ENCODE measurements at regions not wholly inside any gene's neighbourhood (a gene's known extent, or its start where the extent isn't known, plus 50 kb on each side); places are given as distances from the start of the nearest gene placed in this dataset.

GRCh38 chr1:55289614-55290013 lies 74.5 kb upstream of the USP24 start:
- no peak overlapping the region for H3K27ac Mint-ChIP-seq (ENCODE audit: unreplicated experiment)
- no peaks in the 10 kb centered on the region for H3K27me3 Mint-ChIP-seq (ENCODE audit: unreplicated experiment)
- no peak for DNase-seq

GRCh38 chr1:55289042-55289441 lies 73.9 kb upstream of the USP24 start:
- no peak for DNase-seq
- Mint-ChIP-seq H3K4me1 (ENCODE audit: low read depth, unreplicated experiment) (no peaks in the 10 kb centered on the region), H3K27ac (ENCODE audit: unreplicated experiment) (no peak overlapping the region), H3K4me3 (ENCODE audit: unreplicated experiment) (no peak overlapping the region), H3K9me3 (ENCODE audit: unreplicated experiment) (no peaks in the 10 kb centered on the region), H3K27me3 (ENCODE audit: unreplicated experiment) (no peaks in the 10 kb centered on the region), H3K36me3 (ENCODE audit: unreplicated experiment) (no peaks in the 10 kb centered on the region)
- TF ChIP-seq CTCF (IDR thresholded peaks at IDR 0.05; ENCODE audit: partially characterized antibody, unreplicated experiment): no peak

More at GRCh38 chr1:55289614-55290013, 74.5 kb upstream of the USP24 start:
- H3K4me1 Mint-ChIP-seq (ENCODE audit: low read depth, unreplicated experiment): no peaks in the 10 kb centered on the region
- no peaks in the 10 kb centered on the region for H3K36me3 Mint-ChIP-seq (ENCODE audit: unreplicated experiment)
- H3K9me3 Mint-ChIP-seq (ENCODE audit: unreplicated experiment): no peaks in the 10 kb centered on the region
- no peak overlapping the region for H3K4me3 Mint-ChIP-seq (ENCODE audit: unreplicated experiment)
- no peak for TF ChIP-seq CTCF (IDR thresholded peaks at IDR 0.05; ENCODE audit: partially characterized antibody, unreplicated experiment)

GRCh38 chr1:55288245-55288644 lies 73.1 kb upstream of the USP24 start:
- H3K4me3 Mint-ChIP-seq (ENCODE audit: unreplicated experiment): no peak overlapping the region
- H3K9me3 Mint-ChIP-seq (ENCODE audit: unreplicated experiment): no peaks in the 10 kb centered on the region
- no peaks in the 10 kb centered on the region for H3K36me3 Mint-ChIP-seq (ENCODE audit: unreplicated experiment)
- H3K27ac Mint-ChIP-seq (ENCODE audit: unreplicated experiment): no peak overlapping the region
- DNase-seq: no peak
- no peaks in the 10 kb centered on the region for H3K4me1 Mint-ChIP-seq (ENCODE audit: low read depth, unreplicated experiment)
- H3K27me3 Mint-ChIP-seq (ENCODE audit: unreplicated experiment): no peaks in the 10 kb centered on the region
- no peak for TF ChIP-seq CTCF (IDR thresholded peaks at IDR 0.05; ENCODE audit: partially characterized antibody, unreplicated experiment)

- no peaks in the 10 kb centered on the region for H3K36me3 Mint-ChIP-seq (ENCODE audit: unreplicated experiment)
- H3K27me3 Mint-ChIP-seq (ENCODE audit: unreplicated experiment): no peaks in the 10 kb centered on the region
- H3K27ac Mint-ChIP-seq (ENCODE audit: unreplicated experiment): no peak overlapping the region
- H3K9me3 Mint-ChIP-seq (ENCODE audit: unreplicated experiment): no peaks in the 10 kb centered on the region
- no peak overlapping the region for H3K4me3 Mint-ChIP-seq (ENCODE audit: unreplicated experiment)
- no peak for TF ChIP-seq CTCF (IDR thresholded peaks at IDR 0.05; ENCODE audit: partially characterized antibody, unreplicated experiment)
- no peaks in the 10 kb centered on the region for H3K4me1 Mint-ChIP-seq (ENCODE audit: low read depth, unreplicated experiment)
- DNase-seq: no peak
Measured at GRCh38 chr1:55287723-55288122, 72.6 kb upstream of the USP24 start.

- TF ChIP-seq CTCF (IDR thresholded peaks at IDR 0.05; ENCODE audit: partially characterized antibody, unreplicated experiment): no peak
- Mint-ChIP-seq H3K27ac (ENCODE audit: unreplicated experiment) (no peak overlapping the region), H3K4me1 (ENCODE audit: low read depth, unreplicated experiment) (no peaks in the 10 kb centered on the region), H3K4me3 (ENCODE audit: unreplicated experiment) (no peak overlapping the region), H3K36me3 (ENCODE audit: unreplicated experiment) (no peaks in the 10 kb centered on the region), H3K9me3 (ENCODE audit: unreplicated experiment) (no peaks in the 10 kb centered on the region), H3K27me3 (ENCODE audit: unreplicated experiment) (no peaks in the 10 kb centered on the region)
- DNase-seq: no peak
Measured at GRCh38 chr1:55286856-55287602, 71.9 kb upstream of the USP24 start.

Measured in glutamatergic neuron (in vitro differentiated cells).